C4-2B (cell line): ENCODE measurements at regions not wholly inside any gene's neighbourhood (a gene's known extent, or its start where the extent isn't known, plus 50 kb on each side); places are given as distances from the start of the nearest gene placed in this dataset.
"Not testable (repeated sequence)": the region's sequence is repeated elsewhere in the genome, so short reads cannot be mapped to it uniquely, and the experiment has no call there.

Source experiments
- H3K27ac ChIP-seq: fragments of 450-650 bp; 2 replicates; pipeline ENCODE4 v1.5.1; 2017
- ZFX ChIP-seq: fragments of 450-650 bp; IDR thresholded peaks from 2 replicates; pipeline ENCODE4 v1.6.1; 2017
- TF ChIP-seq, protein P1 (sequence below): fragments of 450-650 bp; conservative IDR thresholded peaks from 2 replicates; pipeline ENCODE4 v1.5.1; 2017; ENCODE audit warnings: mild to moderate bottlenecking

GRCh38 chr7:63856466-63856865 lies 142.2 kb upstream of the ZNF722 start:
- not testable (repeated sequence) for H3K27ac ChIP-seq

- TF ChIP-seq ZFX = no peak
- TF ChIP-seq, protein P1, sequence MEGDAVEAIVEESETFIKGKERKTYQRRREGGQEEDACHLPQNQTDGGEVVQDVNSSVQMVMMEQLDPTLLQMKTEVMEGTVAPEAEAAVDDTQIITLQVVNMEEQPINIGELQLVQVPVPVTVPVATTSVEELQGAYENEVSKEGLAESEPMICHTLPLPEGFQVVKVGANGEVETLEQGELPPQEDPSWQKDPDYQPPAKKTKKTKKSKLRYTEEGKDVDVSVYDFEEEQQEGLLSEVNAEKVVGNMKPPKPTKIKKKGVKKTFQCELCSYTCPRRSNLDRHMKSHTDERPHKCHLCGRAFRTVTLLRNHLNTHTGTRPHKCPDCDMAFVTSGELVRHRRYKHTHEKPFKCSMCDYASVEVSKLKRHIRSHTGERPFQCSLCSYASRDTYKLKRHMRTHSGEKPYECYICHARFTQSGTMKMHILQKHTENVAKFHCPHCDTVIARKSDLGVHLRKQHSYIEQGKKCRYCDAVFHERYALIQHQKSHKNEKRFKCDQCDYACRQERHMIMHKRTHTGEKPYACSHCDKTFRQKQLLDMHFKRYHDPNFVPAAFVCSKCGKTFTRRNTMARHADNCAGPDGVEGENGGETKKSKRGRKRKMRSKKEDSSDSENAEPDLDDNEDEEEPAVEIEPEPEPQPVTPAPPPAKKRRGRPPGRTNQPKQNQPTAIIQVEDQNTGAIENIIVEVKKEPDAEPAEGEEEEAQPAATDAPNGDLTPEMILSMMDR = no peak
- H3K27ac ChIP-seq = no peak overlapping the region
Observed at GRCh38 chr7:63867127-63867526, 131.5 kb upstream of the ZNF722 start.

DNA sequence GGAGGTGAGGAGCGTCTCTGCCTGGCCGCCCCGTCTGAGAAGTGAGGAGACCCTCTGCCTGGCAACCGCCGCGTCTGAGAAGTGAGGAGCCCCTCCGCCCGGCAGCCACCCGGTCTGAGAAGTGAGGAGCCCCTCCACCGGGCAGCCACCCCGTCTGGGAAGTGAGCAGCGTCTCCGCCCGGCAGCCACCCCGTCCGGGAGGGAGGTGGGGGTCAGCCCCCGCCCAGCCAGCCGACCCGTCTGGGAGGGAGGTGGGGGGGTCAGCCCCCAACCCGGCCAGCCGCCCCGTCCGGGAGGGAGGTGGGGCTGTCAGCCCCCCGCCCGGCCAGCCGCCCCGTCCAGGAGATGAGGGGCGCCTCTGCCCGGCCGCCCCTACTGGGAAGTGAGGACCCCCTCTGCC lies 124.4 kb upstream of the ZNF722 start:
- H3K27ac ChIP-seq = not testable (repeated sequence)

- TF ChIP-seq, protein P1 = no peak
- no peak for TF ChIP-seq ZFX
- H3K27ac ChIP-seq = no peak overlapping the region
Observed at GRCh38 chr7:63876707-63877322, 121.8 kb upstream of the ZNF722 start.

- no peak for TF ChIP-seq ZFX
- no peak overlapping the region for H3K27ac ChIP-seq
Observed at GRCh38 chr7:63887031-63887430, 111.6 kb upstream of the ZNF722 start.

GRCh38 chr7:63899691-63900393 lies 98.8 kb upstream of the ZNF722 start:
- no peak overlapping the region for H3K27ac ChIP-seq
- TF ChIP-seq, protein P1 = no peak
- TF ChIP-seq ZFX = no peak

- no peak for TF ChIP-seq ZFX
- TF ChIP-seq, protein P1 = no peak
- no peak overlapping the region for H3K27ac ChIP-seq
Observed at GRCh38 chr7:63900394-63901203, 98.0 kb upstream of the ZNF722 start.

GRCh38 chr7:63901204-63901506 lies 97.5 kb upstream of the ZNF722 start:
- not testable (repeated sequence) for H3K27ac ChIP-seq

DNA sequence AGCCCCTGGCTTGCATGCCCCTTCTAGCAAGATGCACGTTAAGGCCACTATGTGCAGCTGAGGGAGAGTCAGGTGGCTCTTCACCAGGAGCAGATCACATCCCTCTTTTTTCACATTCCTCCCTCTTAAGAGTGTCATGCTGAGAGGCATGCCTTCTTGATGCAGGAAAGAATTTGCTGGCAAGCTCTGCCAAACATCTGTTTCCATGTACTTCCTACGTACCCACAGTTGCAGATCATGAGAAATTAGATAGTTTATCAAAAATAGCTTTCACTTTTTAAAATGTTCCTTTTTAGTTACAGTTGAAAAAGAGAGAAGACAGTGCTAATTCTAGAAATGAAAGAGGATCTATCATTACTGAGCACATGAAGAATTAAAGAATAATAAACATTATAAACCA lies 79.7 kb upstream of the ZNF722 start:
- no peak for TF ChIP-seq ZFX
- TF ChIP-seq, protein P1 = no peak
- H3K27ac ChIP-seq = no peak overlapping the region
